ENCODE measurements at regions not wholly inside any gene's neighbourhood (a gene's known extent, or its start where the extent isn't known, plus 50 kb on each side); places are given as distances from the start of the nearest gene placed in this dataset.
"Not testable (repeated sequence)": the region's sequence is repeated elsewhere in the genome, so short reads cannot be mapped to it uniquely, and the experiment has no call there.

DNA sequence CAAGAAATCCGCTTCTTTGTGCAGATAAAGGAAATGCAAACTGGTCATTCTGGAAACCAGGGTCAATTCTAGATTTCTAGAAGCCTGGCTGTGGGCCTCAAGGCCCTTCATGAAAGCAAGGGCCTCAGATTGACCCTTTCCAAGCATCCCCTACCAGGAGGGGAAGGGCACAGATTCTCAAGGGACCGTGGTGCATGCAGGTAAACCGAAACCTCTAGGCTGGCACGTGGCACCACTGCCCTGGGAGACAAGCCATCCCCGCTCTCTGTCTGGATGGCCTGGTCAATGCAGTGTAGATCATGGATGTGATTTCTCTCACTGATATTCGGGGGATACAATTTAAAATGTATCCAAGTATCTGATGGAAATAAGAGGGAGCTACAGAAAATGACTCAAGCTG lies 69.4 kb downstream of the TOMM20 start:
- DNase-seq: no peak

DNA sequence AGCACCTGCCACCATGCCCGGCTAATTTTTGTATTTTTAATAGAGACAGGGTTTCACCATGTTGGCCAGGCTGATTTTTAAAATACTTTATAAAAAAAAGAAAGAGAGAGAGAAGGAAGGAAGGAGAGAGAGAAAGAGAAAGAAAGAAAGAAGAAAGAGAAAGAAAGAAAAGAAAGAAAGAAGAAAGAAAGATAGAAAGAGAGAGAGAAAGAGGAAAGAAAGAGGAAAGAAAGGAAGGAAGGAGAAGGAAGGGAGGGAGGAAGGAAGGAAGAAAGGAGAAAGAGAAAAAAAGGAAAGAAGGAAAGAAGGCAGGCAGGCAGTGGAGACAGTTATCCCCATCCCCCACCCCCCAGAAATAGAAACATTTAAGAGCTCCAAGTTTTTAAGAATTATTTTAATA lies 69.9 kb downstream of the TOMM20 start:
- DNase-seq: no peak

DNA sequence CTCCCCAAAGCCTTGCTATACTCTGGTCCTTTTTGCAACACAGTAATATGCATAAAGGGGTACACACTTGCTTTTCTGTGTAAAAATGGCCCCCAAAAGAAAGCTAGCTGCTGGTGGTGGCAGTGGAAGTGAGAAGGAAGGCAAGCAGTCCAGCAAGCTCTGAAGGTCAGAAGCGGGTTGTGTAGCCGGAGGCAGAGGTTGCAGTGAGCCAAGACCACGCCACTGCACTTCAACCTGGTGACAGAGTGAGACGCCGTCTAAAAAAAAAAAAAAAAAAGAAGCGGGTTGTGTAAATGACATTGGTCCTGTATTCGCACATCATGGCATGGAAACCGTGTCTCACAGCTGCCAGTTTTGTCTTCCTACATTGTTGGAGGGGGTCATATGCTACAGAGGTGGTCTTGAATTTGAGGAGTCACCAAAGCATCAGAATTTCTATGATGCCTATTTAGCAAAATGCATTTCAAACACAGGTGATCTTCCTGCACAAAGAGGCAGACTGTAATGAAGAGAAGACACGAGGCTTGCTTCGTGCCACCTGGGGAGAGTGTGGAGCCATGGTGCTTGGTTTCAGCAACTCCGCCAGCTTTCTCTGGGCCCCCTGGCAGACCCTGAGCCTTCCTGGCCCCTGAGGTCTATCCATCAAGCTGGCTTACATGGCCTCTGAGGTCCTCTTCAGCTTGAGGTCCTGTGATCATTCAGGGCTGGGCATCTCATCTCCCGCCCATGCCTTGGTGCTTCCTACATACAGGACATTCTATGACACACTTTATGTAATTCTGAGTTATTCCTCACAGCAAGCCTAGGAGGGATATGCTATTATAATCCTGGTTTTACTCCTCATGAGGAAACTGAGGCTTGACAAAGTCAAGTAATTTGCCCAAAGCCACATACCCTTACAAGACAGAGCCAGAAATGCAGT lies 71.0 kb downstream of the TOMM20 start:
- no peak for DNase-seq

DNA sequence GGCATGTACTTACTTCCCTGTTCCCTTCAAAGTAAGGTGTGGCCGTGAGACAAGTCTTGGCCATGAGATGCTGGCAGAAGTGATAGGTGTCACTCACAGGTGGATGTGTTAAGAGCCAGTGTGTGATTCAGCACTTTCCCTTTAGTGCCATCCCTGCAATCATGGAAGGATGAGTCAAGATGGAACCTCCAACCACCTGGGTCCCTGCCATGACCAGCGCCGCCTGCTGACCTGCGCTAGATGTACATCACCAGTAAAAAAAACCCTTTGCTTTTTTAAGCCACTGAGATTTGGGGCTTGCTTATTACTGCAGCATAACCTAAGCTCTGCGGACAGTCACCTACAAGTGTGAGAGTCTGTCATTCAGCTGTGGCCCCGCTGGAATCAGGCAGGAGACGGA lies 71.7 kb downstream of the TOMM20 start:
- DNase-seq: no peak

DNA sequence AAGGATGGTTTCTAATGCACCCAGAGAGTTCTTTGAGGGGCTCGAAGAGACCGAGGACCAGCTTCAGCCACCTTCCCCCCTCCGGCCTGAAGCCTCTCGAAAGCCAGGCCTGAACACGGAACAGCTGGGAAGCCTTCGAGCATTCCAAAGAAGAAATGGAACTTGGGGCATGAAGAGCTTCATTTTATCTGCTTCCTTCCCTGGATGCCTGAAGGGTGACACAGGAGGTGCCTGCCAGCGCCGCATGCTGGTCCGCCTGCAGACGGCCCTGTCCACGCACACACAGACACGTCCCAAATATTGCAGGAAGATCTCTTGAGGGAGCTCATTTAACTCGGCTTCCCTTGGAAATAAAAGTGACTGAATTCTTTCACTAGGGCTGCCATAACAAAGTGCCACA lies 73.7 kb downstream of the TOMM20 start:
- DNase-seq: no peak

DNA sequence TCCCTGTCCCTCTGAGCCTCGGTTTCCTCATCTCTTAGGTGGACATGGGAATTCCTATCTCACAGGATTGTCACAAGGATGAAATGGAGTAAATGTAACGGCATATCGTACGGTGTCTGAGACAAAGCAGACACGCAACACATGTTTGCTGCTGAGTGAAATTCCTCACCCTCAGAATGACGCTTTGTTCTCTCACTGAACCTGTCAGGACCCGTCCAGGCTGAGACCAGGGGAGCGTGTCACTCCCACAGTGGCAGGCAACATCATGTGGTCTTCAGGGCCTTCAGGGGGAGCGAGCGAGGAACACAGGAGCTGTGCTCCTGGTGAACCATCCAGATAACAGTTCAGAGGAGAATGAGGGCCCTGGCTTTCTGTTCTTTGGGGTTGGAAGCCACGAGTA lies 74.2 kb downstream of the TOMM20 start:
- no peak for DNase-seq

DNA sequence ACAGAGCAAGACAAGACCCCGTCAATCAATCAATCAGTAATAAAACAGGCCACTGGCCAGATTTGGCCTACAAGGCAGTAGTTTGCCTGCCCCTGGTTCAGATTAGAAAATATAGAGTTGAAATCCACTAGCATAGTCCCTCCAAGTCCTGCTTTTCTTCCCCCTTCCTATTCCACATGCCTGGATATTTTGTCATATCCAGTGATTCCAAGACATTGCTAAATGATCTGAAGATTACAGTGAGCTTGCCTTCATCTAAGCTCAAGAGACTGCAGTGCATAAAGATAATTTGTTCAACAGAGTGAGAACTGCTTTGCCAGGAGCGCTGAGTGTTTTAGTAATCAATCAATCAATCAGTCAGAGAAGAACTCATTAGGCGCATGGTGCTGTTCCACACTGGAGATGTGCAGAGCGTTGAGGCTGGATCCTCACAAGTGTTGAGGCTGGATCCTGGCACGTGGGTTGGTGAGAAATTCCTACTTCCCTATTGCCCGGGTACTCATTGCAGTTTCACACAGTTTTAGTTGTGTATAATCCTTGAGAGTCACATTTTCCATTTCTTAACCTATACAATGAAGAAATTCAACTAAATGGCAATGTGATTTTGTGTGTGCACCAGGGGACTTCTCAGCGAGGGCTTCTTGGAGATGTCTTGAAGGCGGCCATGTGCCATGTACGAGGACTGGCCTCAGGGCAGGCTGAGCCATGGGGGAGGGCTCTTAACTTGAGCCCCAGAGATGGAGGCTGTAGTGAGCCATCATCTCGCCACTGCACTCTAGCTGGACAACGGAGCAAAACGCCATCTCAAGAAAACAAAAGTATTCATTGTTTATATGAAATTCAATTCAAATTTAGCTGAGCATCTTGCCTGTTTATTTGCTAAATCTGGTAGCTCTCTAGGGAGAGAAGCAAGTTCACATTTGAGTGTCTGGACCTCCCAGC lies 76.3 kb downstream of the TOMM20 start:
- no peak for DNase-seq

DNA sequence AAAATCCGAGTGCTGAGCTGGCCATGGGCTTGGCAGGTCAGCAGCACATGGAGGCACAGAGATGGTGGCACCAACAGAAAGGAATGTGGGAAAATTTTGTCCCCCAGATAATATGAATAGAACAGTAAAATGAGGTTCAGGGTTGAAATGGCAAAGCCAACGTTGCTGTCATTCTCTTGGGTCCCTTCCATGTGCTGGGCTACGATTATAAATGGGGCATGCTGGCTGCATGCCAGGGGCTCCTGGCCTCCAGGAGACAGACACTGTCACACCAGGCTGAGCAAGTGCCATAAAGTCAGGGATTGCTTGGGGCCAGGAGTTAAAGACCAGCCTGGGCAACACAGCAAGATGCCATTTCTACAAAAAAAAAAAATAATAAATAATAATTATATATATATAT lies 77.1 kb downstream of the TOMM20 start:
- no peak for DNase-seq

DNA sequence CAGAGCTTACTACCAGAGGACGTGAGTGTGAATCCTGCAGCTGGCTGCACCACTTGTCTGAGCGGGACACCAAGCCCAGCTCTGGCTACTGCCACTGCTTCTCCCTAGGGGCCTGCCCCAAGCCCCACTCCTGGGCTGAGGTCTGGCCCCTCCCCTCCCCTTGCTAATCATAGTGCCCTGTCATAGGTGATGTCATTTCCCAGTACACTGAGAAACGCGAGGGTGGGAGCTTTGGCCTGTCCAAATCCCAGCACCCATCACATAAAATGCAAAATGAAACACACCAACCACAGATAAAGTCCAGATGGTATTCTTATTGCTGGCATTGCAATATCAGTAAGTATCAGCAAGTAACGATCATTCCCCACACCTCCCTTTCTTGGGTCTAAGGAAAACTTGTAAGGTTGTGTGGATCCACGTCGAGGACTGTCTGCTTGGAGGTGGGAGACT lies 77.7 kb downstream of the TOMM20 start:
- DNase-seq: no peak

DNA sequence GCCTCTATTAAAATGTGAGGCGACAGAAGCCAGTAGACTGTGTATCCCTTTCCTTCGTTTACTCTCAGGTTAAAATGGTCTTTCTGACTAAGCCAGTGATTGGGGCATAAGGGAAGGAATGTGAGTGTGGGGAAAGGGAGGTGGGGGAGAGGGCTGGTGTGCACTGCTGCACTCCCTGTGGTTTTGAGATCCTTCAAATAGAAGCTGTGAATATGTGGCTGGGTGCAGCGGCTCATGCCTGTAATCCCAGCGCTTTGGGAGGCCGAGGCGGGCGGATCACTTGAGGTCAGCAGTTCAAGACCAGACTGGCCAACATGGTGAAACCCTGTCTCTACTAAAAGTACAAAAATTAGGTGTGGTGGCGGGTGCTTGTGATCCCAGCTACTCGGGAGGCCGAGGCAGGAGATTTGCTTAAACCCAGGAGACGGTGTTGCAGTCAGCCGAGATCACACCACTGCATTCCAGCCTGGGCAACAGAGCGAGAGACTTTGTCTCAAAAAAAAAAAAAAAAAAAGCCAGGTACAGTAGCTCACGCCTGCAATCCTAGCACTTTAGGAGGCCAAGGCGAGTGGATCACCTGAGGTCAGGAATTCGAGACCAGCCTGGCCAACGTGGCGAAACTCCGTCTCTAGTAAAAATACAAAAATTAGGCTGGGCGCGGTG lies 78.8 kb downstream of the TOMM20 start:
- not testable (repeated sequence) for DNase-seq

DNA sequence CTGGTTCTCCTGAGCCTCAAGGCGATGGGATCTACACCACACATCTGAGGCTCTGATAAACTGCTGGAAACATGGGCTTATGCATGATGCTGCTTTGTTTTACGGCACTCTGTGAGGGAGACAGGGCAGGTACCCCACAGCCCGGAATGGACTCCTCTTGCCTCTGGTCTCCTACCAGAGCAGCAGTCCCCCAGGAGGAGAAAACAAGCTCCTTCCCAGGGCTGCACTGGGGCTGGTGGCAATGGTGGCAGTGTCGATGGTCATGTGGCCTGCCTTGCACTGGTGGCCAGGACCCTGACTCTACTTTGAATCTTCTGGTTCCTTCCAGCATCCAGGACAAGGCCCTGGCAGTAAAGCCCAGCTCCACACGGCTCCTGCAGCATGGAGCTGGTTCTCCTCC lies 79.4 kb downstream of the TOMM20 start:
- DNase-seq: no peak

DNA sequence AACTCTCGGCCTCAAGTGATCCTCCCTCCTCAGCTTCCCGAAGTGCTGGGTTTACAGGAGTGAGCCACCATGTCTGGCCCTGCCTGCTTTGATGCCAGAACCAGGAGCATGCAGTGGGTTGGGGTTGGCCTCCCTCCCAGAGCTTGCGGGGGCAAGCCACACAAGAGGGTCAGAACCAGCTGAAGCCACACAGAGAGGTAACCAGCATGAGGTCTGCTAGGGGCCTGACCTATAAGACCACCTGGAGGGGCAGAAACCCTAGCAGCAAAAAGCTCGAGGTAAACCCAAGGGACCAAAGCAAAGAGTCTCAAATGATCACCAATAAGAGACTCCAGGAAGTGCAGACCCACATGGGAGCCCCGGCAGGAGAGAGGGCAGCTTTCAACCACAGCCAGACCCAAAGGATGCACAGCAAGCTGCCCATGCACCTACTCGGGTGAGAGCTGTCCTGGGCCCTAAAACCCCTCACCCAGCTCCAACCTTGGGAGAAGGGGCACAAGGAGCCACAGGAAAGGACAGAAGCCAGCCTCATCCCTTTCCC lies 81.2 kb downstream of the TOMM20 start:
- DNase-seq: no peak

DNA sequence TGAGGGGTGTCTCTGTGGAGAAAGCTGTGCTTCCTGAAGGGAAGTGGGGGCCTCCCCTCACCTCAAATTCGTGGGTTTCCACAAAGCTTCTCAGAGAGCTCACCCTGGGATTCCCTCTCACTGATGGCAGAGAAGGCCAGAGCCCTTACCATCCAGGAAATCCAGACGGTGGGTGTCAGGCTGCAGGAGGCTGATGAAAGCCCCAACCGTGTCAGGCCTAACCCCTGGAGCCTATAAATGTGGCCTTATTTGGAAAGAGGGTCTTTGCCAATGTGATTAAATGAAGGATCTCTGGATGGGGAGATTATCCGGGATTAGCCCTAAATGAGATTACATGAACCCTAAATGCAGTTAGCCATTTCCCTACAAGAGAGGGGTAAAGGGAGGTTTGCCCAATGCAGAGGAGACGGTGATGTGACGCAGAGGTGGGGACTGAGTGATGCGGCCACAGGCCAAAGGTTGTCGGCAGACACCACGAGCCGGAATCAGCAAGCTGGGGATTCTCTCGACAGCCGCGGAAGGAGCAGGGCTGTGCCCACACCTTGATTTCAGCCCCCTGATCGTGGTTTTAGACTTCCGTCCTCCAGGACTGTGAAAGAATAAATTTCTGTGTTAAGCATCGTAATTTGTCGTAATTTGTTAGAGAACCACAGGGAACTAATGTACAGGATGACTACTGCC lies 82.6 kb downstream of the TOMM20 start:
- DNase-seq: no peak

DNA sequence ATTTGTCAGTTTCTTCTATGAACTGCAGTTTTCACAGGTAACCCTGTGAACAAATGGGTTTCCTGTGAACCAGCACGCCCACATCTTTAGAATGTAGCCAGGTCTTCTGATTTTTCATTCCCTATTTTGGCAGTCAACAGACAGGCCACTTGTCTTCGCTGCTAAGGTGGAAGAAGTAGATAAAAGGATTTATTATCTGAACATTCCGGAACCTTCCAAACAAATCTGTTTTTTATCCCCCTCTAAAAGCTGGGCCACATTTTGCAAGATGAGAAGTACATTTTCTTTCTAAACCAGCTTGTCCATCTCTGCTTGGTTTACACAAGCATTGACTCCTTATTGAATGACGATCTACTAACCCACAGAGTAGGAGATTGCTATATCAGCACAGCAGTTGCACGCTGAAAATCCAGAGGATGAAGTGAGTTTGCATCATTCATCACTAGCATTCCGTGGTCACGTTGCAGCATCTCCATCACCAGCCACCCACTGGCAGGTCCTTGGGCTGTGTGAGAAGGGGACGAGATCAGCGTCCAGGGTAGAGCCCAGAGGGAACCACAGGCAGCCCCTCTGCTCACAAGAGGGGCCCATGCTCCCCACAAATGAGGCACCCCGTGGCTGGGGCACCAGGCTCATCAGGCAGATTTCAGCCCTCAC lies 83.5 kb downstream of the TOMM20 start:
- no peak for DNase-seq

DNA sequence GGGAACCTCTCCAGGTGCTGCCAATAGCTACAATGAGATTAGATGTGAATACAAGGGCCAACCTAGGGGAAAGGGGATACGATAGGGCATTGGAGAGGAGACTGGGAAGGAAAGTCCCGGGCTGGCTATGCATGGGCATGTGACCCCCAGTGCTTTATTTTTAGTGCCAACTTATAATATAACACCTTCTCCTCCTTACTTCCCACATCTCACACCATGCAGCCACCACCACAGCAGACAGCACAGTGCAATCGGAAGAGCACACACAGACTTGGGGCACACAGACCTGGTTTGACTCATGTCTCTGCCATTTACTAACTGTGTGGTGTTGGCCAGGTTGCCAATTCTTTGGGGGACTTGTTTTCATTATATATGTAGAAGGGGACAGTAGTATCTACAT lies 85.4 kb downstream of the TOMM20 start:
- DNase-seq: no peak

DNA sequence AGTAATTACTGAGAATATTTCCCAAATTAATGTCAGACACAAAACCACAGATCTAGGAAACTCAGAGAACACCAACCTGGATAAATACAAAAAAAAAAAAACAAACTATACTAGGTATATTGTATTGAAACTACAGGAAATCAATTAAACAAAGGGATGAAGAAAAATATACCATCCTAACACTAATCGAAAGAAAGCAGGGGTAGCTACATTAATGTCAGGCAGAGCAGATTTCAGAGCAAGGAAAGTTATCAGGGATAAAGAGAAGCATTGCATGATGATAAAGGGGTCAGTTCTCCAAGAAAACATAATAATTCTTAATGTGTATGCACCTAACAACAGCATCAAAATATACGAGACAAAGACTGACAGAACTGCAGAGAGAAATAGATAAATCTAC lies 89.9 kb downstream of the TOMM20 start:
- no peak for DNase-seq

DNA sequence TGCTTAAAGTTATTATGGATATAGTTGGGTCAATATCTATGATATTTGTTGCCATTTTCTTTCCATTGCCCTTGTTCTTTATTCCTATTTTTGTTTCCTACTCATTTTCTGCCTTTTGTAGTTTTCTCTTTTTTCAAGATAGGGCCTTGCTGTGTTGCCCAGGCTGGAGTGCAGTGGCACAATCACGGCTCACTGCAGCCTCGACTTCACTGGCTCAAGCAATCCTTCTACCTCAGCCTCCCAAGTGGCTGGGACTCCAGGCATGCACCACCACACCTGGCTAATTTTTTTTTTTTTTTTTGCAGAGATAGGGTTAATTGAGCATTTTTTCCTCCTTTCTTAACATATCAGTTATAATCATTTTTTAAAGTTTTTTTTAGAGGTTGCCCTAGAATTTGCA lies 92.7 kb downstream of the TOMM20 start:
- DNase-seq: no peak

DNA sequence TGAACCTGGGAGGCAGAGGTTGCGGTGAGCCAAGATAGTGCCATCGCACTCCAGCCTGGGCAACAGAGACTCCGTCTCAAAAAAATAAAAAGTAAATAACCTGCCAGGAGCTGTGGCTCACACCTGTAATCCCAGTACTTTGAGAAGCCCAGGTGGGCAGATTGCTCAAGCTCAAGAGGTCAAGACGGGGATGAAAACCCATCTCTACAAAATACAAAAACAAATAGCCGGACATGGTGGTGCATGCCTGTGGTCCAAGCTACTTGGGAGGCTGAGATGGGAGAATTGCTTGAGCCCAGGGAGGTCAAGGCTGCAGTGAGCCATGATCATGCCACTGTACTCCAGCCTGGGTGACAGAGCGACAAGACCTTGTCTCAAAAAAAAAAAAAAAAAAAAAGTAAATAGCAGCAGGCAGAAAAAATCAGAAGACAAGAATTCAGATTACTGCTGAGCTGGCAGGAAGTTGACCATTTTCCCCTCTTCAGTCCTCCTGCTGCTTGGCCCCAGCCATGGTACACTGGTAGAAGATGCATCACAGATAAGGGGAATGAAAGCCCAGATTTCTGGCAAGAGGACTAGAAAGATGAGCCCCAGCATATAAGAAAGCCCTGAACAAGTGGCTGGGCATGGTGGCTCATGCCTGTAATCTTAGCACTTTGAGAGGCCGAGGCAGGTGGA lies 97.6 kb downstream of the TOMM20 start:
- no peak for DNase-seq

DNA sequence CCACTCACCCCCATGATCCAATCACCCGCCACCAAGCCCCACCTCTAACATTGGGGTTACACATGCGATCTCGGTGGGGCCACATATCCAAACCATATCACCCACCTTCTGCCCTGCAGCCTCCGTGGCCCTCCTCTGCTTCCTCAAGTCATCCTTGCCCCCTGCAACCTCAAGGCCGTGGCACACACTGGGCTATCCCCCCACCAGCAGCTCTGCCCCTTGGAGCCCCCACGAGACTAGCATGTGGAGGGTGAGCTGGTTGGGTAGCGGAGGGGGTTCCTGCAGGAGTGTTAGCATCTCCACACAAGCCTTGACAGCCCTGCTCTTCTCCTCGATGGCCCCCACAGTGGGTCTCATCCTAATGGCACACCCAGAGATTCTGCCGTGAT lies 100.8 kb downstream of the TOMM20 start:
- DNase-seq: no peak

DNA sequence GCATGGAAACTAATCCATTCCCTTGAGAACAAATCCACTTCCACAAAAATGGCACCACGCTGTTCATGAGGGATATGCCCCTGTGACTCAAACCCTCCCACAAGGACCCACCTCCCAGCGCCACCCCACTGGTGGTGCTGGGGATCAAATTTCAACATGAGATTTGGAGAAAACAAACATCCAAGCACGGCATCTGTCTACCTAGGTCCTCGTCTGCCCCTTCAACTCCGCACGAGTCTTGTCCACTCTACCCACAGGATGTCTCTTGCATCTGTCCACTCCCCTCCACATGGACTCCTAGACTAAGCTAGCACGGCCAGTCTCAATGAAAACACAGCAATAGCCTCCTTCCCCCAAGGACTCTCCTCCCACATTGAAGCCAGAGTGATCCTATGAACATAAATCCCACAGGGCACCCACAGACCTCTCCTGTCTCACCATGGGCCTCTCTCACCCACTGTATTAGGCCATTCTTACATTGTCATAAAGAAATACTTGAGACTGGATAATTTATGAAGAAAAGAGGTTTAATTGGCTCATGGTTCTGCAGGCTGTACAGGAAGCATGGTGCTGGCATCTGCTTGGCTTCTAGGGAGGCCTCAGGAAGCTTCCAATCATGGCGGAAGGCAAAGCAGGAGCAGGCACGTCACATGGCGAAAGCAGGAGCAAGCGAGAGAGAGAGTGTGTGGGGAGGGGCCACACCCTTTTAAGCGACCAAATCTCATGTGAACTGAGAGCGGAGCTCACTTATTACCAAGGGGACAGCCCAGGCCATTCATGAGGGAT lies 101.4 kb downstream of the TOMM20 start:
- no peak for DNase-seq

All from NK-92 treated with Interleukin-12 subunit alpha and Interleukin-12 subunit beta, amount 100 ng/mL, for 24 hours (cell line).